Gastrocnemius medialis (tissue), 4 donors: ENCODE measurements at regions not wholly inside any gene's neighbourhood (a gene's known extent, or its start where the extent isn't known, plus 50 kb on each side); places are given as distances from the start of the nearest gene placed in this dataset.

Source experiments
- POLR2A ChIP-seq, 2 donors: fragments of 450-650 bp; IDR thresholded peaks; one replicate each; pipeline ENCODE4 v1.6.1; 2017; ENCODE audit warnings: antibody characterized with exemption in 2 of 2, mild to moderate bottlenecking in 2 of 2, moderate library complexity in 2 of 2
- TF ChIP-seq, protein P1 (sequence below), 5 experiments: fragments of 450-650 bp in 3 of 5; fragments of 200-600 bp in 2 of 5; sonication (generic) in 2 of 5; IDR thresholded peaks in 4 of 5; conservative IDR thresholded peaks in 1 of 5; 1 replicate in 4 of 5; 2 replicates in 1 of 5; pipeline ENCODE4 v1.5.1; 2016 to 2019; ENCODE audit warnings: antibody characterized with exemption in 5 of 5, mild to moderate bottlenecking in 3 of 5, moderate library complexity in 3 of 5

DNA sequence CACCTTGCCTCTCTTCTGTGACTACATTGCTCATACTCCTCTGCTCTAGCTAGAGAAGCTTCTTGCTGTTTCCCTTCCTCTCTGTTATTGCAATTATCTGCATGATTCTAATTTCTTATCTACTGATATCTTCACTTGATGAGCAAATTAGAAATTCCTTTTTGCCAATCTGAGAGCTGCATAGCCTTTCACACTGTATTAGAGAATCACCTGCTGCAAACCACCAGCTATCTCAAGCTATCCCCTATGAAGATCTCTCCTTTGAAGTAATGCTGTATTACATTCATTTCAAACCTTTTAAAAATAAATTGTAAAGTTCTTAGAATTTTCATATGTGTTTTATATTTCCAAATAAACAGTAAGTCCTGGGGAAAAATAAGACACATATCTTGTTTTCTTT lies 89.0 kb upstream of the ZNF804B start:
- no peak for TF ChIP-seq POLR2A (IDR thresholded peaks at IDR 0.05)
- TF ChIP-seq, protein P1, sequence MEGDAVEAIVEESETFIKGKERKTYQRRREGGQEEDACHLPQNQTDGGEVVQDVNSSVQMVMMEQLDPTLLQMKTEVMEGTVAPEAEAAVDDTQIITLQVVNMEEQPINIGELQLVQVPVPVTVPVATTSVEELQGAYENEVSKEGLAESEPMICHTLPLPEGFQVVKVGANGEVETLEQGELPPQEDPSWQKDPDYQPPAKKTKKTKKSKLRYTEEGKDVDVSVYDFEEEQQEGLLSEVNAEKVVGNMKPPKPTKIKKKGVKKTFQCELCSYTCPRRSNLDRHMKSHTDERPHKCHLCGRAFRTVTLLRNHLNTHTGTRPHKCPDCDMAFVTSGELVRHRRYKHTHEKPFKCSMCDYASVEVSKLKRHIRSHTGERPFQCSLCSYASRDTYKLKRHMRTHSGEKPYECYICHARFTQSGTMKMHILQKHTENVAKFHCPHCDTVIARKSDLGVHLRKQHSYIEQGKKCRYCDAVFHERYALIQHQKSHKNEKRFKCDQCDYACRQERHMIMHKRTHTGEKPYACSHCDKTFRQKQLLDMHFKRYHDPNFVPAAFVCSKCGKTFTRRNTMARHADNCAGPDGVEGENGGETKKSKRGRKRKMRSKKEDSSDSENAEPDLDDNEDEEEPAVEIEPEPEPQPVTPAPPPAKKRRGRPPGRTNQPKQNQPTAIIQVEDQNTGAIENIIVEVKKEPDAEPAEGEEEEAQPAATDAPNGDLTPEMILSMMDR (IDR thresholded peaks at IDR 0.05 in 4 of 5, conservative IDR thresholded peaks at IDR 0.05 in 1 of 5): no peak
